GM18511 (cell line): ENCODE measurements at regions not wholly inside any gene's neighbourhood (a gene's known extent, or its start where the extent isn't known, plus 50 kb on each side); places are given as distances from the start of the nearest gene placed in this dataset.
A peak's percentile ranks its signal among the peaks of the same experiment; 100 is the strongest.
"Not testable (repeated sequence)": the region's sequence is repeated elsewhere in the genome, so short reads cannot be mapped to it uniquely, and the experiment has no call there.

Experiments
- ATAC-seq: cut with Tn5 transposase; IDR thresholded peaks from one replicate; pipeline ENCODE4 v1.9.1; 2021; ENCODE audit warnings: mild to moderate bottlenecking, moderate library complexity; ENCODE audit not compliant: unreplicated experiment

DNA sequence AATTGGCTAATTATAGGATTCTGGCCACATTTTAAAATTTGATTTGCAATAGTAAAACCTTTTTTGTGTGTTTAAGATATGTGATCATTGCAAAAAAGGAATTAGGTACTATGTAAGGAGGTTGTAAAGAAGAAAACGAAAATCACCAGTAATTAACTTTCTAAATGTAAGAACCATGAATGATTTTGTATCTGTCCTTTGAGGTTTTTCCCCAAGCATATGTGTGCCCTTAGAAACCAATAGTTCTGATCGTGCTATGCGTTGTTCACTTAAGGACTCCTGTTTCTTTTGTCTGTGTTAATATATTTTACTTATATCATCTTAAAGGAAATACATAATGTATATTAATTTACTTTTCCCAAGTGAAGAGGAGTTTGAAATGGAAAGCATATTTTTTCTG, 410.2 kb downstream of the PSAT1 start:
- peak; percentile 56 for ATAC-seq

DNA sequence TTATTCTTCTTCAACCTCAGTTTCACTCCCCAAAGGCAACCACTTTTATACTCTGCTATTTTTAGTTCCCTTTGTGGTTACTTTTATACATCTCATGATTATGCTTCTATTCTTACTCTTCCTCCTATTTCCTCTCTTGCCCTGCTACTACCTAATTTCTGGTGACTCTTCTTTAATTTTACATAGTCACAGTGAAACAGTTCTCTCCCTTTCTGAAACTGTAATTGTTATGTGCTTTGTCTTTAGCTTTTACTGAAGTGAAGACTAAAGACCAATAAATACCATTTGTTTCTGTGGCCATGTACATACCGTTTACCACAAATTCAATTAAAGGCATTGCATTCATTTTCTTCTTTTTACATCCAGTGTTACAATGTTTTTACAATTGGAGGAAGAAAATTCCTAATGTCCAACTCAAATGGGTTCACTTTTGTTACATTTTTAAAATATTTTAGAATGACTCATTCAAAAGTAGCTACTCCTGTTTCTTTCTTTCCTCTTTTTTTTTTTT, 410.6 kb downstream of the PSAT1 start:
- ATAC-seq, result peak; percentile 97

DNA sequence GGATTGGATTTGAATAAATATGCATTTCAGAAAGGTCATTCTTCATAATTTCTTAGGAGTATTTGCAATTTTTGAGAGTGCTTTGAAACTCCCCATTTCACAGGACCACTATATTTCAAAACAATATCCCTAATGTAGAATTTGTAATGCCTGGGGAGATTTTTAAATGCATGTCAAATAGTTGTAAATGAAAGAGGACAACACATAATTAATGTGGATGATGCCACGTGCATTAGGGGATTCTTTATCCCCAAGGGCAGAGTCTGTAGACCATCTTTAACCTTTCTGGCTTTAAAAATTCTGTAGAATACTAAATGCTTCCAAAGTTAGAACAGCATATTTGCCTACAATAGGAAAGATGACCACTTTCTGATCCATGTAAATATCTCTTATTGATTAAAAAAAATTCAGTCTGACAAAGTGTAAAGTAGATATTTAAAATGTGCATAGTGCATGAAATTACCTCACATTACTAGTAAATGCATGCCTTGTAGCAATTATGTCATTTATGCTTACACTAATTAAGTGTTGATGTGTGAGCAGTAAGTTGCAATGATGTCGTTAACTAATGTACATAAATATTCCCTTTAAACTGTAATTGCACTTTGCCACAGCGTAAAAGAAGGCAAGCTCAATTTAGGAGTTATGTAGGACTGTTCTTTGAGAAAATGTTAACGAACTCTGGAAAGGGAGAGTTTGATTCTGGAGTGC, 416.1 kb downstream of the PSAT1 start:
- no peak for ATAC-seq

DNA sequence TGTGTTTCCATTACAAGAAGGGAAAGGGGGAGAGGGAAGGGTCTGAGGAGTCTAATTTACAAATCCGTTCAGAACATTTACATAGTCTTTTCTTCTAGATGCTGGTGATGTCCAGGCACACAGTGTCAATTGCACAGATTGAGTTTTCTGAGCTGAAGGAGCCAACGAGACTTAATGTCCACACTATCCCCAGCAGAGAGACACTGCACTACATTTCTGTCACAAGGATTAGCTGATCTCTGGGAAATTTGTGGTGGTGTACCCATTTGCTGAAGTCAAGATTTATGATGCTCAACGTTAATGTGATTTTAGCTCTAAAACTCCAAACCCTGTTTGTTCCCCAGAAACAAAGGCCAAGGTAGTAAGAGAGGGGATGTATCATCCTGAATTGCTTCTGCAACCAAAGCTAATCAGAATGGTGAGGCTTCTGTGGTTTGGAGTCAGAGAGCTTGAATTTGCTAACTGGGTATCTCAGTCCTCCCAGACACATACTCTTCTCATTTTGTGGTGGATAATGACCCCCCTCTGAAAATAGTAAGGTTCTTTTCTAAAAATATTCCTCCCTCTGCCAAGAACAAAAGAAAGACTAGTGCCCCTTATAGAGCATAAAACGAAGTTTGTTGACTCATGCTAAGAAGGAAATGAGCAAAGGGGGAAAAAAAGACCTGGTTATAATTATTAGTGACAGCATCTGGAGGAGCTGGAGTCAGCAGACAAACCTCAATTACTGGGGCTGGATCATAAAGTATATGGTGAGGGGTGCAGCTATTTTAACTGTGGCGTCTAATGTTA, 416.9 kb downstream of the PSAT1 start:
- no peak for ATAC-seq

DNA sequence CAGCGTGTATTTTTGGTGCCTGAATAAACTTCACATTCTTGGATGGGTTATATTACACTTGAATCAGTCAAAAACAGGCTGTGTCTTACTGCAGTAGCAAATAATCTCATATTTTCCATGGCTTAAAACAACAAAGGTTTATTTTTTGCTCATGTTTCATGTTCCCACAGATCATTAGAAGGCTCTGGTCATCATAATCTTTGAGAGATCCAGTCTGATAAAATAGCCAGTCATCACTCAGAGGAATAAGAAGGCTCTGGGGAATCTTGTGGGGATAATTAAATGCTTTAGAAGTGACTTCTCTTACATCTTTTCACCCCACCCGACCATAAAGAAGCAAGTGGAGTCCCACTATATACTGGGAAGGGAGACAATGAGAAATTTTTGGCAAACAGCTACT, 417.7 kb downstream of the PSAT1 start:
- ATAC-seq, result no peak

DNA sequence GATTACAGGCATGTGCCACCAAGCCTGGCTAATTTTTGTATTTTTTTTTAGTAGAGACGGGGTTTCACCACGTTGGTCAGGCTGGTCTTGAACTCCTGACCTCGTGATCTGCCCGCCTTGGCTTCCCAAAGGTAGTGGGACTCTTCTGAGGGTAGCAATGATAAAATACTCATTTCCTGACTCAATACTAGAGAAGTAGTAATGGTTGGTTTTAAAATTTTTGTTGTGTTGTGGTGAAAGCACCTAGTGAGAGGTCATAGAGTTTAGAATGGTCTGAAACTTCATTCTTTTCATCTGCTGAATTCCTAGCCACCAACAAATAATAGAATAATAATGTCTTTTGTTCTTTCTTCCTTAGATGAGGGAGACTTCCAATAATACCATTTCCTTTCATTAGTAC, 422.1 kb downstream of the PSAT1 start:
- not testable (repeated sequence) for ATAC-seq

DNA sequence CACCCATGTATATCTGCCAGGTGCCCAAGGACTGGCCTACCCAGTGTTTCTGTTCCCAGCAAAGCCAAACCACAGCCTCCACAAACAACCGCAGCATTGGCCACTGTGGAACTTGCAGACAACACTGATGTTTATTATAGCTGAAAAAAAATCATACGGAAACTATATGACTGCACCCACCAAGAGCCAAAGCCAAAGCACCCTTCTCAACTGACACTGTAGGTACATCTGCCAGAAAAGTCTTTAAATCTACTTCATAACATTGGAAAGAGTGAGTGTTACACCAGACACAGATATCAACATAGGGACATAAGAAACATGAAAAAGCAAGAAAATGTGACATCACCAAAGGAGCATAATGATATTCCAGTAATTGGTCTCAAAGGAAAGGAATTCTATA, 428.0 kb downstream of the PSAT1 start:
- ATAC-seq, result no peak

DNA sequence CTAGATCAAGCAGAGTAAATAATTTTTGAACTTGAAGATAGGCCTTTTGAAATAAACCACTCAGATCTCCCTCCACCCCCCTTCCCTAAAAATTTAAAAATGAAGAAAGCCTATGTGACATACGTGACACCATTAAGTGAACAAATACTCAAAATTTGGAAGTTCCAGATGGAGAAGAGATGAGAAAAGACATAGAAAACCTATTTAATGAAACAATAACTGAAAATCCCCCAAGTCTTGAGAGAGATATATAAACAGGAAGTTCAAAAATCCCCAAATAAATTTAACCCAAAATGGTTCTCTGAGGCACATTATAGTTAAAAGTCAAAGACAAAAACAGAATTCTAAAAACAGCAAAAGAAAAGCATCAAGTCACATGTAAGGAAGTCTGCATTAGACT, 428.6 kb downstream of the PSAT1 start:
- no peak for ATAC-seq

DNA sequence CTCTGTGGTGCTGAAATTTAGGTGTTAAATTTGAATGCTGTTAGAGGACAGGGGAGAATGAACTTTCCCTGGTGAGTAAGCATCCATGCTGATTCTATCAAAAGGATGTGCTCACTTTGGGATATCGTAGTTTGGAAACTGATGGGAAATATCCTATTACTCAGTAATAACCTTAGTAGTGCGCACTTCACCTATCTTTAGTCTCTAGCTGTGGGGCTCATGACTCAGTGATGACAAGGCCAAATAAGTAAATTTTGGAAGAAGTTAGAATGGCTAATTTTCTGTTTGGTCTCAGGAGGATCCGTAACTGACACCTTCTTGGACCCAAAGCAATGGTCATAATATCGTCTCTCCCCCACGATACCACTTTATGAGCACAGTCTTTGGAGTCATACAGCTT, 448.4 kb downstream of the PSAT1 start:
- ATAC-seq, result no peak

DNA sequence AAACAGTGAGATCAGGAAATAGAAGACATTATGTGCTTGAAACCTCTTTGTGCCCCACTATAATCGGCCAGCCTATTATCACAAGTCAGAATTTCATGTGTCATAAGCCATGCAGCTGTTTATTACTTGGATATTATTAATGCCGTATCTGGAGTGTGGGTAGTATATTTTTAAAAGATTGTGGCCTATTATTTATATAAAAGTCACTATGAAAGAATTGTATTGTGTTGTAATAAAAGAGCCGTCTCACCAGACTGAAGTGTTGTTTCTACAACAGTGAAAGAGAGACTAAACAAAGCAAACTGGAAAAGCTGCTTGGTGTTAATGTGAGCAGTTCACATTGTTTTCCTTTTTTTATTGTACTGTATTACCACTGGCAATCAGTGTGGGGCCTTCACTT, 449.1 kb downstream of the PSAT1 start:
- no peak for ATAC-seq

DNA sequence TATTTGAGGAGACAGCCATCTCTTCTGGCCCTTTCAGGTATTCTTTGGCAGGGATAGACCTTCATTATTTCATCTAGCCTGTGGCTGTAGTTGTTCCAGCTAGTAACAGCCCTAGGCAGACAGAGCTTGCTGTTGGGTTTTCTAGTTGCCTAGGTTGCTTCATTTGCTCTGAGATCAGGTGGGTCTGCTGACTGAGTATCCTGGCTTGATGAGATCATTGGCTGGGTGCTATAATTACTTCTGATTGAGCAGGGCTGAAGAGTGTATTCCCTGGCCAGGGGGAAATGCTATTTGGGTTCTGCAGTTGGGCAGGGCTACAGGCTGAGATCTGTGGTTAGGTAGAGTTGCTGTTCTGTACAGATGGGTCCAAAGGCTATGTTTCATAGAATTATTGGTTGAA, 456.1 kb downstream of the PSAT1 start:
- ATAC-seq, result no peak

DNA sequence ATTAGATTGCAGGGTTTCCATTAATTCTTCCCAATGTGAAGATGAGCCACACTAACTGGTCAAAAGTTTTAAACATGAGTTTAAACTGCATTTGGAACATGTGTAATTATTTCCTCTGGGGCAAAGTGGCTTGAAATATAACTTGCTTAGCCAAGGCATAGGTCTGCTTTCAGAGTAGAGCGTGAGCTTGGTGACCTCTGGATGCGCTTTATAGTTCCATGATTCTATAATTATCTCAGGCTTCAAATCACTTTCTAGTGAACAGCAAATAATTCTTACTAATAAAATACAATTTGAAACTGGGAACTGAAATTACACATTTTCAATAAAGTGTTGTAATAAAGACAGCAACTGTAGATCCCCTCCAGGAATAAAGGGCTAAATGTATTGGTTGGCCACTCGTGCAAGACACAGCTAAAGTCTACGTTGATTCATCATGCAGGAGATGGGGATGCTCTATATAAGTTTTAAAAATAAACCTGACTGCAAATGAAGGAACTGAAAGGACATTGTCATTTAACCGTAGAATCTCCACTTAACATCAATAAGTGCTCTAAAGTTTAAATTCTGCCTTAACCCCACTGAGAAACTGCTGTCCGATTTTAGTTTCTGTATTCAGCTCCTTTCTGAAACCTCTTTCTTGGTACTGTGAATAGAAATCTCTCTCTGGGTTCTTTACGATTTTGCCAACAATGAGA, 460.0 kb downstream of the PSAT1 start:
- ATAC-seq, result peak; percentile 84

DNA sequence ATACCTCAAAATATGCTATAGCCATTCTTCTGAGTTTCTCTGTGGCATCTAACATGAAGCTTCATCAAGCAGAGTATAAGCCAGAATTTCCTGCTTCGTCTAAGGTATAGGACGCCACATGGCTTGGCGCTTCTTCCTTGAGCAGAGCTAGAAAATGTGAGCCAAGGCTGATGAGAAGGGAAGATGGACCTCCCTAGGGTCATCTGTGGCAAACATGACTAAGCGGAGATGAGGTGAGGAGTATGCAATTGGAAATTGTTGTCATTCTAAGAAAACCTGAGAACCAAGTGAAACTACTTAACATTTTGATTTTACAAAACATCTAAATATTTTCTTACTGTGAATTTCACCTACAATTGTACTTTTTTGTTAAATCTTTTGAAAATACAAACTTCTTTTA, 466.5 kb downstream of the PSAT1 start:
- ATAC-seq, result no peak

DNA sequence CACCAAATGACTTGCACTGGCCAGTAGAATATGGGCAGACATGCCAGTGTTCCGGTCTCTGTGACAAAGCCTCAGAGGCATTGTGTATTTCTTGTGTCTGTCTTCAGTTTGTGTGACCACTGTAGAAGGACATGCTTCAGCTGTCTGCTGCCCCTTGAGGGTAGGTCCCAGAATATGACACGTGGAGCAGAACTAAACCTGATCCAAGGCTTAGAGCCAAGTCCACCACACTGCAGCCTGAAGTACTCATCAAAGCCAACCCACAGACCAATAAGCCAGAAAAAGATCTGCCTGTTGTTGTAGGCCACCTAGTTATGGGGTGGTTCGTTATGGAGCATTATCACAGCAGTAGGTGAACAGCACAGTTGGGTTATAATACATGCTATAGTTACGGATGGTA, 468.9 kb downstream of the PSAT1 start:
- no peak for ATAC-seq

DNA sequence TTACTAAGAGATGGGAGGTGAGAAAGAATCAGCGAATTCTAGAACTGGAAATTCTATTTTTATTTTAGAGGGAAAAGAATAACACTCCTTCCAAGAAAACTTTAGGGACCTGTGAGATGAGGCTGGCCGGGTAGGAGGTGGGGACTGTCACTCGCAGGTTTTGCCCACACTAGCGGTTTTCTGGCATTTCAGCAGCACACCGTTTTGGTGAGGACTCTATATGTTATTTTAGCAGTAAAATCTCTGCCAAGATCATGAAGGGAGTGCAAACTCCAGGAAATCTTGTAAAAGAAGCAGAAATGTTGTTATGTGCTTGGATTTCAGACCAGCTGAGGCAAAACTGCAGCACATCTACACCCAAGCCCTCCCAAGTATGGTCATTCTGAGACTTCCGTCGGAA, 470.6 kb downstream of the PSAT1 start:
- no peak for ATAC-seq

DNA sequence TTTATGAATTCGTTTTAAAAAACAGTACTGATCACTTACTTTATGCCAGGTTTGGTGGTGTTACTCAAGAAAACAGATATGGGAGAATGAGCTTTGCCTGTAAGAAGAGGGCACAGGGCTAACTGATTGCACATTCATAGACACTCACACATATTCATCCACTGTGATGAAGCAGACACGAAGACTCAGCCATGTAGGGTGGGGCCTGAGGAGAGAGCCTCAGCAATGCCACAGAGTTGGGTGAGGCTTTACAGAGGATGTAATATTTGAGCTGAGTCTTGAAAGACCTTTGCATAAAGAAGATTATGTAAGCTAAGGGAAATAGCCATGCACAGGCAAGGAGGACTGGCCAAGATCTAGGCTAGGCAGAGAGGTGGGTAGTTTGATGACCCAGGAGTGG, 472.8 kb downstream of the PSAT1 start:
- no peak for ATAC-seq

DNA sequence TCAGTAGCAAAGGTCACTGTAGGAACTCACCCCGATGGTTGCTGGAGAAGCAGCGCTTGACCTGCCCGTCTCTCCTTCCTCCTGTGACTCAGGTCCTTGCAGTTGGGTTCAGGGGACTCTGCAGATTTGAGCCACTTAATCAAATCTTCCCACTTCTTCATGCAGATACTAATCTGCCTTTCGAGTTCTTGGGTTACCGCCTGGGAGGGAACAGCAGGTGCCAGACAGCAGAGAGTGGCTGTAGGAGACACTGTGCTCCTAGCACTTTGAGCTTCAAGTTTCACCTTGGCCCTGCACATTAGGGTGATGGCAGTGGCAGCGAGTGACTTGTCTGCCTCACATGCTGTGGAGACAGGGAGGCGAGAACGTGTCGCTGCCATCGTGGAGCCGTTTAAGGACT, 478.3 kb downstream of the PSAT1 start:
- ATAC-seq, result no peak

DNA sequence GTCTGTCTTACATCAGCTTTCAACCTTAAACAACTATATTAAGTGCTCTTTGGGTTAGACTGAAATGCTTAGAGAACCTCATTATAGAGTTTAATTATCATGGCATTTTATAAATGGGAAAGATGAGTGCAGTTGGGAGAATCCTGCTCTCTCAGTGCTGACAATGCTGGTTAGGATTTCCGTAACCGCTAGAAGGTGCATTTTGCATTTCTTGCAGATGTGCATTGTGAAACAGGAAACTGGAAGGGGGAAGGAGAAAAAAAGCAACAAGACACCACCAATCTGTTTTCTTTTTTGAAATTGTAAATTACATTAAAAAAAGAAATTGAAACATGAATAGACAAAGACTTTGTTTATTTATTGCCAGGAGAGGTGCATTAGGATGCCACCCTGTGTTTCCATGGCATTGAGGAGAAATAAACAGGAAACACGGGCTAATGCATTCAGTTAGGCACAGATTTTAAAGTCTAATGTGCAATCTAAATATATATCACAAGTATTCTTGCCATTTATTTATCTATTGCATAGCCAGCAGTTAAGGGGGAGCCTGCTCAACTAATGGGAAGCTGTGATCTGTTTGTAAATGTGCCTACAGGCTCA, 478.9 kb downstream of the PSAT1 start:
- no peak for ATAC-seq

DNA sequence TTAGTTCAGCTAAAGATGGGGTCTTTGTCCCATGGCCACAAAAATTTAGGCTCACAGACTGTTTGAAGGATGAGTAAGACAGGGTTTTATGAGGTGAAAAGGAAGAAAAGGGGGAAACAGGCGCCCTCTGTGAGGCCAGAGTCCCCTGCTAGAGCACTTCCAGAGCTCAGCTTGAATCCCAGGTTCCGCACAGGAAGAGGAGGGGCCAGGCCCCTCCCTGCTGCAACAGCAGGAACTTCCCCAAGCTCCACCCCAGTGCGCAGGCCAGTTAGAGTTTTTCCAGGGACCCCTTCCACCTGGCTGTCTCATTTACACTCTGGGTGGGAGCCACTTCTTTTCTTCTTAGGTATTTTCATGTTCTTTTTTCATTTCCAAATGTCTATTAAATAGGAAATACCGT, 480.8 kb downstream of the PSAT1 start:
- no peak for ATAC-seq

DNA sequence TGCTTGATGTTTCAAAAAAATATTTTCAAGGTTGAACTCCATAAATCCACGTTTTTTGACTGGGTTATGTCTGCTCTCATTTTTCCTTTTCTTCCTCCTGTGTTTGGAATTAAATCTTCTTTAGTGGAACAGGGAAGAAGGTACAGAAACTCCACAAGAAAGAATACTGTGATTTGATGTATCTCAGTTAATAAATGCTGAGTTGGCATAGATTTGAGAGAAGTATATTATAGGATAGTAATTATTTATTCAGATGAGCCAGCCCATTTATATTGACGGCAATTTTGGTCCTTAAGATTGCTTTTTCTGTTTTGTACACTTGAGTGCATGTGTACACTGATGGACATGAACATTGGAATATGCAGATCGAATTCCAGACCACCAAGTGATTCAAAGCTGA, 481.4 kb downstream of the PSAT1 start:
- no peak for ATAC-seq

DNA sequence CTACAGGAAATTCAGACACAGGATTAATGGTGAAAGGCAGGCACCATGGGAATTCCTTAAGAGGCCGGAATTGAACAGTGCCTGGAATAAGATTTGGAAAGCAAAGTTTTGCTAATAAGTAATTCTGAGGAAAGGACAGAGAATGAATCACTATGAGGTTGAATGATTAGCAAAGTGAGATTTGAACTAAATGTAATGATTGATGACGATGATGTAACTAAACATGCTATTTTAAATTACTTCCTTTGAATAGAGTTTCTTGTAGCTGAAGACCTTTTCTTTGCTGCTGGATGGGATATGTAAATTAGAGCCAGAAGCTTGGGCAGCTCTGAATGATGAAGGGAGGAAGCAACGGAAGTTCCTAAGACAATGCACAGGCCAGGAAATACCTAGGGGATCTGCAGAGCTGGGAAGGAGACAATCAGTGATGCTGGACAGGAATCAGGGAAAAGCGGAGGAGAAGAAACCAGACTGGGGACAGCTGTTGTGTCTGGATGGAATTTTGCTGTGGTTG, 482.0 kb downstream of the PSAT1 start:
- ATAC-seq, result no peak
